ENCODE measurements at regions not wholly inside any gene's neighbourhood (a gene's known extent, or its start where the extent isn't known, plus 50 kb on each side); places are given as distances from the start of the nearest gene placed in this dataset.

GRCh38 chr3:87575550-87575949 is 299.2 kb upstream of the POU1F1 start:
- no peaks in the 10 kb centered on the region for H3K9me3 ChIP-seq (ENCODE audit: control insufficient read depth in 2 of 2, low read length in 2 of 2)
- H3K9ac ChIP-seq (ENCODE audit: low read depth in 1 of 2, low read length in 2 of 2), result no peak overlapping the region
- H3K36me3 ChIP-seq (ENCODE audit: control insufficient read depth in 2 of 2, insufficient read depth in 2 of 2, low read length in 2 of 2), result no peaks in the 10 kb centered on the region
- H3K27me3 ChIP-seq (ENCODE audit: control insufficient read depth in 2 of 2, insufficient read depth in 2 of 2, low read length in 2 of 2), result no peaks in the 10 kb centered on the region
- no peak overlapping the region for H3K4me3 ChIP-seq (ENCODE audit: low read length in 2 of 2)
- H3K27ac ChIP-seq (ENCODE audit: low read depth in 2 of 2, low read length in 2 of 2), result no peak overlapping the region
- no peaks in the 10 kb centered on the region for H3K4me1 ChIP-seq (ENCODE audit: control insufficient read depth in 2 of 2, insufficient read depth in 2 of 2, low read length in 2 of 2)

GRCh38 chr3:87568331-87568730 is 291.9 kb upstream of the POU1F1 start:
- no peaks in the 10 kb centered on the region for H3K4me1 ChIP-seq (ENCODE audit: control insufficient read depth in 2 of 2, insufficient read depth in 2 of 2, low read length in 2 of 2)
- H3K27ac ChIP-seq (ENCODE audit: low read depth in 2 of 2, low read length in 2 of 2), result no peak overlapping the region
- no peak overlapping the region for H3K4me3 ChIP-seq (ENCODE audit: low read length in 2 of 2)
- no peaks in the 10 kb centered on the region for H3K27me3 ChIP-seq (ENCODE audit: control insufficient read depth in 2 of 2, insufficient read depth in 2 of 2, low read length in 2 of 2)
- no peaks in the 10 kb centered on the region for H3K36me3 ChIP-seq (ENCODE audit: control insufficient read depth in 2 of 2, insufficient read depth in 2 of 2, low read length in 2 of 2)
- no peaks in the 10 kb centered on the region for H3K9me3 ChIP-seq (ENCODE audit: control insufficient read depth in 2 of 2, low read length in 2 of 2)
- no peak overlapping the region for H3K9ac ChIP-seq (ENCODE audit: low read depth in 1 of 2, low read length in 2 of 2)

DNA sequence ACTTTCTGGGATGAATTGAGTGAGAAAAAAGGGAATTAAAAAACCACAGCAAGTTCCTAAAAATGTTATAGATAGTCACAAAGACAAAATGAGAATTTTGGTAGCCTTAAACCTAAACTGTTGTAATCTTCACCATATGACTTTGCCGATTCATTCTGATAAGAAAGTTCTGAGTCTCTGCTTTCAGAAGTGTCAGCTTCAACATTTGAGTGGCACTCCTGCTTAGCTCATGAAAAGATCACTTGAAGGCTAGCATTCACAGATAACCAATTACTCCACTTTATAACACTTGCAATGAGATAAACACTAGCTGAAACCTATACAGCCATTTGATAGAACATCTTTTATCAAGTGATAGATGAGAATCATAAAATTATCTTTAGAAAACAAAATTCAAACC is 288.1 kb upstream of the POU1F1 start:
- H3K4me1 ChIP-seq (ENCODE audit: control insufficient read depth in 2 of 2, insufficient read depth in 2 of 2, low read length in 2 of 2), result no peaks in the 10 kb centered on the region
- H3K27me3 ChIP-seq (ENCODE audit: control insufficient read depth in 2 of 2, insufficient read depth in 2 of 2, low read length in 2 of 2), result no peaks in the 10 kb centered on the region
- no peak overlapping the region for H3K4me3 ChIP-seq (ENCODE audit: low read length in 2 of 2)
- H3K9ac ChIP-seq (ENCODE audit: low read depth in 1 of 2, low read length in 2 of 2), result no peak overlapping the region
- H3K27ac ChIP-seq (ENCODE audit: low read depth in 2 of 2, low read length in 2 of 2), result no peak overlapping the region
- no peaks in the 10 kb centered on the region for H3K9me3 ChIP-seq (ENCODE audit: control insufficient read depth in 2 of 2, low read length in 2 of 2)
- H3K36me3 ChIP-seq (ENCODE audit: control insufficient read depth in 2 of 2, insufficient read depth in 2 of 2, low read length in 2 of 2), result no peaks in the 10 kb centered on the region

DNA sequence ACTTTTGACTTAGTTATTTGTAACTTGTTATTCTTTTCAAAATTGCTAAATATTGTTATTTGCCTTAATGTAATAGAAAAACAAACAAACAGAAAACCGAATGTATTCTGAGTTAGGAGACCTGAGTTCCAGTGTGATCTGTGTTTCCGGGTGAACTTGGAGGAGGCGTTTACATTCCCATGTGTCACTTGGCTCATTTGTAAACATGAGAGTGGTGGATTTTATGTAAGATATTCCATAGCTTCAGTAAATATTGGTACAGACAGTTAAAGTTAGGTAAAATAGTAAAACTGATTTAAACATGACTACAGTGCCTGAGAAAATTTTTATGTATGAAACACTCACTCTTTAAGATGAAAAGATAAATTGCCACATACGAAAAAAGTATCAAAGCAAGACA is 287.3 kb upstream of the POU1F1 start:
- Histone ChIP-seq H3K36me3 (ENCODE audit: control insufficient read depth in 2 of 2, insufficient read depth in 2 of 2, low read length in 2 of 2) (no peaks in the 10 kb centered on the region), H3K9ac (ENCODE audit: low read depth in 1 of 2, low read length in 2 of 2) (no peak overlapping the region), H3K9me3 (ENCODE audit: control insufficient read depth in 2 of 2, low read length in 2 of 2) (no peaks in the 10 kb centered on the region), H3K4me3 (ENCODE audit: low read length in 2 of 2) (no peak overlapping the region), H3K4me1 (ENCODE audit: control insufficient read depth in 2 of 2, insufficient read depth in 2 of 2, low read length in 2 of 2) (no peaks in the 10 kb centered on the region), H3K27ac (ENCODE audit: low read depth in 2 of 2, low read length in 2 of 2) (no peak overlapping the region), H3K27me3 (ENCODE audit: control insufficient read depth in 2 of 2, insufficient read depth in 2 of 2, low read length in 2 of 2) (no peaks in the 10 kb centered on the region)

DNA sequence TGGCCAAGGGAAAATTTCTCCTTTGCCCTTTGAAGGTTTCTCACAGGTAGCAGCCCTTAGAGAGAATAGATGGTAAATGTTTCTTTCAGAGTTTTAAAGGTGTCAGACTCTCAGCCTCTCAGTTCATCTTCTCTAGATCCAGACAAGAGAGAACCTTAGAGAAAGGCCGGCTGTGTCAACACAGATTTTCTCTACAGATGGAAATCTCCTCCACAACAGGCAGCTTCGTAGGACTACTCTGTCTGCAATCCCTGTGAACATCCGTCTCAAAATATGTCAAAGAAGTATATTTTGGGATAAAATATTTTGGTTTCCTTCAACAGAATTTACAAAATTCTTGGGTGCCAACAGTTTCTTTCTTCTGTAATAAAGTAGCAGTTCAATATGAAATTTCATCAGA is 282.1 kb upstream of the POU1F1 start:
- no peaks in the 10 kb centered on the region for H3K9me3 ChIP-seq (ENCODE audit: control insufficient read depth in 2 of 2, low read length in 2 of 2)
- H3K9ac ChIP-seq (ENCODE audit: low read depth in 1 of 2, low read length in 2 of 2), result no peak overlapping the region
- no peaks in the 10 kb centered on the region for H3K27me3 ChIP-seq (ENCODE audit: control insufficient read depth in 2 of 2, insufficient read depth in 2 of 2, low read length in 2 of 2)
- no peaks in the 10 kb centered on the region for H3K36me3 ChIP-seq (ENCODE audit: control insufficient read depth in 2 of 2, insufficient read depth in 2 of 2, low read length in 2 of 2)
- no peak overlapping the region for H3K27ac ChIP-seq (ENCODE audit: low read depth in 2 of 2, low read length in 2 of 2)
- H3K4me1 ChIP-seq (ENCODE audit: control insufficient read depth in 2 of 2, insufficient read depth in 2 of 2, low read length in 2 of 2), result no peaks in the 10 kb centered on the region
- no peak overlapping the region for H3K4me3 ChIP-seq (ENCODE audit: low read length in 2 of 2)

- H3K9me3 ChIP-seq (ENCODE audit: control insufficient read depth in 2 of 2, low read length in 2 of 2), result no peaks in the 10 kb centered on the region
- no peak overlapping the region for H3K27ac ChIP-seq (ENCODE audit: low read depth in 2 of 2, low read length in 2 of 2)
- no peak overlapping the region for H3K4me3 ChIP-seq (ENCODE audit: low read length in 2 of 2)
- H3K4me1 ChIP-seq (ENCODE audit: control insufficient read depth in 2 of 2, insufficient read depth in 2 of 2, low read length in 2 of 2), result peaks cover 0 to 5% of the 10 kb centered on the region in 2 donors
- no peak overlapping the region for H3K9ac ChIP-seq (ENCODE audit: low read depth in 1 of 2, low read length in 2 of 2)
- no peaks in the 10 kb centered on the region for H3K27me3 ChIP-seq (ENCODE audit: control insufficient read depth in 2 of 2, insufficient read depth in 2 of 2, low read length in 2 of 2)
- H3K36me3 ChIP-seq (ENCODE audit: control insufficient read depth in 2 of 2, insufficient read depth in 2 of 2, low read length in 2 of 2), result no peaks in the 10 kb centered on the region
Measured at GRCh38 chr3:87555290-87555689, 278.9 kb upstream of the POU1F1 start.

DNA sequence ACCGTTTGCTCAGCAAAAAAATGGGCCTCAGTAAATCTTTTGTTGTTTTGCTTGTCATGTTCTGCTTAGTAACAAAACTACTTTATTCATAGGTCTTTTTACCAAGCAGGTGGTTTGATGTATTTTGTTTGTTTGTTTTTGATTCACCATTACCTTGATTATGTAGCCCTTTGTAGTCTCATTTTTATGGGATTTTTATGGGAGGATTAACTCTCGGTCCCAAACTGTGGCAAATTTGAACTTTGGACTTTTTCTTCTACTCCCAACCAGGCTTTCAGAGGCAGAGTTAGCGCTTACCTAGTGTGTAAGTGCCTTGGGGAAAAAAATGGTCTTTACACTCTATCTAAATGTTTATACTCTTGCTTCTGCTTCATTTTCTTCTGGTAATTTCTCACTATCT is 276.7 kb upstream of the POU1F1 start:
- H3K9ac ChIP-seq (ENCODE audit: low read depth in 1 of 2, low read length in 2 of 2), result no peak overlapping the region
- H3K9me3 ChIP-seq (ENCODE audit: control insufficient read depth in 2 of 2, low read length in 2 of 2), result no peaks in the 10 kb centered on the region
- H3K27ac ChIP-seq (ENCODE audit: low read depth in 2 of 2, low read length in 2 of 2), result no peak overlapping the region
- H3K4me3 ChIP-seq (ENCODE audit: low read length in 2 of 2), result no peak overlapping the region
- no peaks in the 10 kb centered on the region for H3K27me3 ChIP-seq (ENCODE audit: control insufficient read depth in 2 of 2, insufficient read depth in 2 of 2, low read length in 2 of 2)
- H3K36me3 ChIP-seq (ENCODE audit: control insufficient read depth in 2 of 2, insufficient read depth in 2 of 2, low read length in 2 of 2), result no peaks in the 10 kb centered on the region
- peaks cover 0 to 5% of the 10 kb centered on the region in 2 donors for H3K4me1 ChIP-seq (ENCODE audit: control insufficient read depth in 2 of 2, insufficient read depth in 2 of 2, low read length in 2 of 2)

DNA sequence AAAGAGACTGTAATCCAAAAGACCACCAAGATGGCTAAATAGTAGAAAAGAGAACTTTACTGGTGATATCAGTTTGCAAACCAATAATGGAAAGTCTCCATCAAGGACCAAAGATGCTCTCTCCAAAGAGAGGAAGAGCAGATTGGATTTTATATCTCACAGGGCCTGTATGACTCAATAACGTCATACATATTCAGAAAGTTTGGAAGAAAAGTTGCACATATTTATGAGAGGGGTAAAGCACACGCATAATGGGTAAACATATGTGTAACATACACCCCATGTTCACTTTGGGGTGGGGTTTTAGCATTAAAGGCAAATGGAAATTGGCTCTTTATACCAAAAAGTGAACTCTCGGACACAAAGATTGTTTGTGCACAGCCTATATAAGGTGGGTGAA is 274.5 kb upstream of the POU1F1 start:
- Histone ChIP-seq H3K27ac (ENCODE audit: low read depth in 2 of 2, low read length in 2 of 2) (no peak overlapping the region), H3K27me3 (ENCODE audit: control insufficient read depth in 2 of 2, insufficient read depth in 2 of 2, low read length in 2 of 2) (no peaks in the 10 kb centered on the region), H3K9me3 (ENCODE audit: control insufficient read depth in 2 of 2, low read length in 2 of 2) (no peaks in the 10 kb centered on the region), H3K9ac (ENCODE audit: low read depth in 1 of 2, low read length in 2 of 2) (no peak overlapping the region), H3K36me3 (ENCODE audit: control insufficient read depth in 2 of 2, insufficient read depth in 2 of 2, low read length in 2 of 2) (no peaks in the 10 kb centered on the region), H3K4me1 (ENCODE audit: control insufficient read depth in 2 of 2, insufficient read depth in 2 of 2, low read length in 2 of 2) (peaks cover 0 to 5% of the 10 kb centered on the region in 2 donors), H3K4me3 (ENCODE audit: low read length in 2 of 2) (no peak overlapping the region)

GRCh38 chr3:87549208-87549607 is 272.8 kb upstream of the POU1F1 start:
- H3K9ac ChIP-seq (ENCODE audit: low read depth in 1 of 2, low read length in 2 of 2), result no peak overlapping the region

GRCh38 chr3:87548271-87548670 is 271.9 kb upstream of the POU1F1 start:
- peaks cover 0 to 3% of the 10 kb centered on the region in 2 donors for H3K4me1 ChIP-seq (ENCODE audit: control insufficient read depth in 2 of 2, insufficient read depth in 2 of 2, low read length in 2 of 2)
- H3K27me3 ChIP-seq (ENCODE audit: control insufficient read depth in 2 of 2, insufficient read depth in 2 of 2, low read length in 2 of 2), result no peaks in the 10 kb centered on the region
- H3K9ac ChIP-seq (ENCODE audit: low read depth in 1 of 2, low read length in 2 of 2), result no peak overlapping the region
- no peak overlapping the region for H3K4me3 ChIP-seq (ENCODE audit: low read length in 2 of 2)
- H3K36me3 ChIP-seq (ENCODE audit: control insufficient read depth in 2 of 2, insufficient read depth in 2 of 2, low read length in 2 of 2), result no peaks in the 10 kb centered on the region
- H3K9me3 ChIP-seq (ENCODE audit: control insufficient read depth in 2 of 2, low read length in 2 of 2), result no peaks in the 10 kb centered on the region
- no peak overlapping the region for H3K27ac ChIP-seq (ENCODE audit: low read depth in 2 of 2, low read length in 2 of 2)

More at GRCh38 chr3:87549208-87549607, 272.8 kb upstream of the POU1F1 start:
- no peaks in the 10 kb centered on the region for H3K9me3 ChIP-seq (ENCODE audit: control insufficient read depth in 2 of 2, low read length in 2 of 2)
- H3K36me3 ChIP-seq (ENCODE audit: control insufficient read depth in 2 of 2, insufficient read depth in 2 of 2, low read length in 2 of 2), result no peaks in the 10 kb centered on the region
- no peak overlapping the region for H3K27ac ChIP-seq (ENCODE audit: low read depth in 2 of 2, low read length in 2 of 2)
- no peaks in the 10 kb centered on the region for H3K27me3 ChIP-seq (ENCODE audit: control insufficient read depth in 2 of 2, insufficient read depth in 2 of 2, low read length in 2 of 2)
- peaks cover 0 to 5% of the 10 kb centered on the region in 2 donors for H3K4me1 ChIP-seq (ENCODE audit: control insufficient read depth in 2 of 2, insufficient read depth in 2 of 2, low read length in 2 of 2)
- no peak overlapping the region for H3K4me3 ChIP-seq (ENCODE audit: low read length in 2 of 2)

GRCh38 chr3:87546216-87546615 is 269.8 kb upstream of the POU1F1 start:
- Histone ChIP-seq H3K9me3 (ENCODE audit: control insufficient read depth in 2 of 2, low read length in 2 of 2) (no peaks in the 10 kb centered on the region), H3K27me3 (ENCODE audit: control insufficient read depth in 2 of 2, insufficient read depth in 2 of 2, low read length in 2 of 2) (no peaks in the 10 kb centered on the region), H3K9ac (ENCODE audit: low read depth in 1 of 2, low read length in 2 of 2) (no peak overlapping the region), H3K4me1 (ENCODE audit: control insufficient read depth in 2 of 2, insufficient read depth in 2 of 2, low read length in 2 of 2) (no peaks in the 10 kb centered on the region), H3K4me3 (ENCODE audit: low read length in 2 of 2) (no peak overlapping the region), H3K27ac (ENCODE audit: low read depth in 2 of 2, low read length in 2 of 2) (no peak overlapping the region), H3K36me3 (ENCODE audit: control insufficient read depth in 2 of 2, insufficient read depth in 2 of 2, low read length in 2 of 2) (no peaks in the 10 kb centered on the region)
